ENCODE measurements at regions not wholly inside any gene's neighbourhood (a gene's known extent, or its start where the extent isn't known, plus 50 kb on each side); places are given as distances from the start of the nearest gene placed in this dataset.

DNA sequence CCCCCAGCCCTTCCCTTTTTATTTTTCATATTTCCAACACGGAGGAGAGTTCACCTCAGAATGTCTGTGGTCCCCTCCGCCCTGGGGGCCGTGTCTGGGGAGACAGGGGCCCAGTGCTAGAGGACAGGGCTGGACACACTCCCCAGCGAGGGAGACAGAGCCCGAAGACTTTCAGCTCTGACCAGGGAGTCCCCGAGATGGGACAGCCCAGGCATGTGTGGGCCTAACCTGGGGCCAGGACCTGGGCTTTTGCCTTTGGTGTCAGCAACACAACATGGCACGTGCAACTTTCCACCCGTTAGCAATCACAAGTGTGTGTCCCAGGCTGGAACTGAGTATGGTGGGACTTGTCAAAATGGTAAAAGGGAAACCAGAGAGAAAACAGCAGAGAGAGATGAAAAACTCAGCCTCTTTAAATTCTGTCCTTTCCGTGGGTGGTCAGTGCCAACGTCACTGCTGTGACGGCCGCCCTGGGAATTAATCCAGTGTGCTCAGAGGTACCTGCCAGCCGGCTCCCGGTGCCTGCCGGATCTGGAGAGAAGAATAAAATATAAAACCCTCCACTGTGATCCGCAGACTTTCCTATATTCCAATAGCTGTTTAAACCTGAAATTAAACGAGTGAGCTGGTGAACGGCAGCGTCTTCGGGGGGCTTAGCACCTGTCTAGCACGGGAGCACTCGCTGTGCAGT lies 245.8 kb downstream of the EIPR1 start:
- DNase-seq (ENCODE audit: low read depth): no peak
- H3K36me3 ChIP-seq (ENCODE audit: control insufficient read depth, insufficient read depth, low read length): no peaks in the 10 kb centered on the region
- TF ChIP-seq, protein P1, sequence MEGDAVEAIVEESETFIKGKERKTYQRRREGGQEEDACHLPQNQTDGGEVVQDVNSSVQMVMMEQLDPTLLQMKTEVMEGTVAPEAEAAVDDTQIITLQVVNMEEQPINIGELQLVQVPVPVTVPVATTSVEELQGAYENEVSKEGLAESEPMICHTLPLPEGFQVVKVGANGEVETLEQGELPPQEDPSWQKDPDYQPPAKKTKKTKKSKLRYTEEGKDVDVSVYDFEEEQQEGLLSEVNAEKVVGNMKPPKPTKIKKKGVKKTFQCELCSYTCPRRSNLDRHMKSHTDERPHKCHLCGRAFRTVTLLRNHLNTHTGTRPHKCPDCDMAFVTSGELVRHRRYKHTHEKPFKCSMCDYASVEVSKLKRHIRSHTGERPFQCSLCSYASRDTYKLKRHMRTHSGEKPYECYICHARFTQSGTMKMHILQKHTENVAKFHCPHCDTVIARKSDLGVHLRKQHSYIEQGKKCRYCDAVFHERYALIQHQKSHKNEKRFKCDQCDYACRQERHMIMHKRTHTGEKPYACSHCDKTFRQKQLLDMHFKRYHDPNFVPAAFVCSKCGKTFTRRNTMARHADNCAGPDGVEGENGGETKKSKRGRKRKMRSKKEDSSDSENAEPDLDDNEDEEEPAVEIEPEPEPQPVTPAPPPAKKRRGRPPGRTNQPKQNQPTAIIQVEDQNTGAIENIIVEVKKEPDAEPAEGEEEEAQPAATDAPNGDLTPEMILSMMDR (IDR thresholded peaks at IDR 0.05; ENCODE audit: insufficient read depth, low read length, poor library complexity, severe bottlenecking): no peak

DNA sequence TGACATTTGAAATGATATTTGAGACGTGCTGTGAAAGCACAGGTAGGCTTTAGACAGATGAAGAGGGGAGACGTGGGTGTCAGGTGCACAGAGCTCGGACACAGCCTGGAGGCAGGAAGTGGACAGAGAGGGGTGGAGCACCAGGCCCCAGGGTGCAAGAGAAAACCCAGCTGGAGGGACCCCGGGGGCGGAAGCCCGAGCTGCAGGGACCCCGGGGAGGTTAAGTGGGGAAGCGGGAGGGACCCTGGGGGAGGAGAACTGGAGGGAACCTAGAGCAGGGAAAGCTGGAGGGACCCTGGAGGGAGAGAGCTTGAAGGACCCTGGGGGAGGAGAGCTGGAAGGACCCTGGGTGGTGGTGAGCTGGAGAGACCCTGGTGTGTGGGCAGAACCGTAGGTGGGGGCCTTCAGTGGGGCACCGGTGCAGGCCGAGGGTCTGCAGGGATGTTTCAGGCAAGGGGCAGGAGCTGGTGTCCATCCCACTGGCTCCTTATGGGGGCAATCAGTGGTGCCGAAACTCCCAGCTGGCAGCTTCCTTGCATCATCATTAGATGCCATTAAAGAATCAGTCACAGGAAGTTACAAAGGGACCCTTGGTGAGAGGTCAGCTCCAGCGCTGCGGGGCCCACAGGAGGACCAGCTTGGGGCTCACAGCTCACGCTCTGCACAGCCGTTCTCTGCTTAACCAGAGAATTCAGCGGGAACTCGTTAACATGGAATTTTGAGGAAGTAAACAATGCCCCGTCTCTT lies 246.6 kb downstream of the EIPR1 start:
- H3K27me3 ChIP-seq (ENCODE audit: control insufficient read depth, insufficient read depth, low read length): no peaks in the 10 kb centered on the region
- no peak overlapping the region for H3K4me3 ChIP-seq (ENCODE audit: low read depth, low read length)
- TF ChIP-seq, protein P1 (IDR thresholded peaks at IDR 0.05; ENCODE audit: insufficient read depth, low read length, poor library complexity, severe bottlenecking): no peak
- DNase-seq (ENCODE audit: low read depth): no peak
- H3K36me3 ChIP-seq (ENCODE audit: control insufficient read depth, insufficient read depth, low read length): no peaks in the 10 kb centered on the region

More for the DNA sequence above, 245.8 kb downstream of the EIPR1 start:
- H3K4me3 ChIP-seq (ENCODE audit: low read depth, low read length): no peak overlapping the region
- no peaks in the 10 kb centered on the region for H3K27me3 ChIP-seq (ENCODE audit: control insufficient read depth, insufficient read depth, low read length)

DNA sequence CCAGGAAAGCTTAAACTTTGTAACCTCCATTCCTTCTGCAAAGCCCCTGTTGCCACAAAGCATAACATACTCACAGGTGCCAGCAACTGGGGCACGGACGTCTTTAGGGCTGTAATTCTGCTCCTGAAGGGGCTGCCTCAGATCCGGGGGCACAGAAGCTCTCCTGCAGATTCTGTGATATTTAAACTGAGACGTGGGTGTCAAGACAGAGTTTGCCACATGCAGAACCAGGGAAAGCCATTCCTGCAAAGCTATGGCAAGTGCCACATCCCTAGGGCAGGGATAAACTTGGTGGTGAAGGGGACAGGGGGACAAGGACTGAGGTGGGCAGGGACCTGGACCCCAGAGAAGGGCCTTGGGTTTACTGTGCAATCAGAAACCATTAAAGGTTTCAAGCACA lies 247.2 kb downstream of the EIPR1 start:
- Histone ChIP-seq H3K27me3 (ENCODE audit: control insufficient read depth, insufficient read depth, low read length) (no peaks in the 10 kb centered on the region), H3K36me3 (ENCODE audit: control insufficient read depth, insufficient read depth, low read length) (no peaks in the 10 kb centered on the region), H3K4me3 (ENCODE audit: low read depth, low read length) (no peak overlapping the region)
- no peak for DNase-seq (ENCODE audit: low read depth)
- TF ChIP-seq, protein P1 (IDR thresholded peaks at IDR 0.05; ENCODE audit: insufficient read depth, low read length, poor library complexity, severe bottlenecking): no peak

DNA sequence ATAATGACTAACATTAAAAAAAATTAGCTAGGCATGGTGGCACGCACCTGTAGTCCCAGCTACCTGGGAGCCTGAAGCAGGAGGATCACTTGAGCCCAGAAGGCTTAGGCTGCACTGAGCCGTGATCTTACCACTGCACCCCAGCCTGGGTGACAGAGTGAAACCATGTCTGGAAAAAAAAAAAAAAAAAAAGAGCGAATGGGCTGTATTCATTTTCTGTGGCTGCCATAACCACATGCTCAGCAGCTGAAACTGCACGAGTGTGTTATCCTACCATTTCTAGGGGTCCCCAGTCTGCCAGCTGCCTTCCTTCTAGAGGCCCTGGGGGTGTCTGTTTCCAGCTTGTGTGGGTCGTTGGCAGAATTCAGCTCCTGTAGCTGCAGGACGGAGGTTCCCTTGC lies 247.8 kb downstream of the EIPR1 start:
- no peak for DNase-seq (ENCODE audit: low read depth)
- TF ChIP-seq, protein P1 (IDR thresholded peaks at IDR 0.05; ENCODE audit: insufficient read depth, low read length, poor library complexity, severe bottlenecking): no peak
- Histone ChIP-seq H3K4me3 (ENCODE audit: low read depth, low read length) (no peak overlapping the region), H3K36me3 (ENCODE audit: control insufficient read depth, insufficient read depth, low read length) (no peaks in the 10 kb centered on the region), H3K27me3 (ENCODE audit: control insufficient read depth, insufficient read depth, low read length) (no peaks in the 10 kb centered on the region)

DNA sequence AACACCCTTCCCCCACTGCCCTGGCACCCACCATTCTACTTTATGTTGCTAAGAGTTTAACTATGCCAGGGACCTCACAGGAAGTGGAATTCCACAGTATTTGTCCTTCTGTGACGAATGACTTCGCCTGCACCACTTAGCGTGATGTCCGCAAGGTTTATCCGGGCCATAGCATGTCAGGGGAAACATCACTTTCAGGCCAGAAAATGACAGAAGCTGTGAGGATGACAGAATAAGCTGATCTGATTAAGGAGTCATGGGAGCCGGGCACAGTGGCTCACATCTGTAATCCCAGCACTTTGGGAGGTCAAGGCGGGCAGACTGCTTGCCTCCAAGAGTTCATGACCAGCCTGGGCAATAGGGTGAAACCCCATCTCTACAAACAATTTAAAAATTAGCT lies 248.8 kb downstream of the EIPR1 start:
- H3K27me3 ChIP-seq (ENCODE audit: control insufficient read depth, insufficient read depth, low read length): no peaks in the 10 kb centered on the region
- H3K4me3 ChIP-seq (ENCODE audit: low read depth, low read length): no peak overlapping the region
- no peak for DNase-seq (ENCODE audit: low read depth)
- TF ChIP-seq, protein P1 (IDR thresholded peaks at IDR 0.05; ENCODE audit: insufficient read depth, low read length, poor library complexity, severe bottlenecking): no peak
- no peaks in the 10 kb centered on the region for H3K36me3 ChIP-seq (ENCODE audit: control insufficient read depth, insufficient read depth, low read length)

Data from kidney epithelial cell (primary cell).